GM19023 (cell line): ENCODE measurements at regions not wholly inside any gene's neighbourhood (a gene's known extent, or its start where the extent isn't known, plus 50 kb on each side); places are given as distances from the start of the nearest gene placed in this dataset.

Experiments
- ATAC-seq: cut with Tn5 transposase; IDR thresholded peaks from one replicate; pipeline ENCODE4 v1.9.1; 2021; ENCODE audit warnings: mild to moderate bottlenecking, moderate library complexity; ENCODE audit not compliant: unreplicated experiment

GRCh38 chr3:194278186-194278845 lies 72.8 kb downstream of the CPN2 start:
- no peak for ATAC-seq

- ATAC-seq, result no peak
These were observed 72.0 kb downstream of the CPN2 start for GRCh38 chr3:194279101-194279500.

DNA sequence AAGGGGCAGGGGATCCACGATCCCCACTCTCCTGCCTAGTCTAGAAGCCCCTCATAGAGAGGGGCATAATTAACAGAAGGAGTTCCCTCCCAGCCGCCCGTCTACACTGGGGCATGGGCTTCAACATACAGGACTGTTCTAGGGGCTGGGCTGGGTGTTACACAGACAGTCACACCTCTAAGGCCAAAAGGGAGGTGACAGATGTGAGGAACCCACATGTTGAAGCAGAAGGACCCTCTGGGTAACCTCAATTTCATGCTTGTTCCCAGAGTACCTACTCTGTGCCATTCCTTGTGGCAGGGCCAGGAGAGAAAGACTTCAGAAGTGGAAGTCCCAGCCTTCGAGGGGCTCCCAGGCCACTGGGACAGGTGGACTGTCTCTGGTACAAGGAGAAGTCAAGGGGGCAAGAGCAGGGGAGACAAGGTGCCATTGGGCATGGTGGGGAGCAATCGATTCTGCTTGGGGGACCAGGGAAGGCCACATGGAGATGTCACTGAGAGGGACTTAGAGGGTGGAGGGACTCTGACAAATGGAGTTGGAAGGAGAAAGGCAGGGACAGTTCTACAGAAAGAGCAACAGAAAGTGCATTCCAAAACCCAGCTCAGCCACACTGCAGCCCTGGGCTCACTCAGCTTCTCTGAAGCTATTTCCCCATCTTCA lies 71.3 kb downstream of the CPN2 start:
- no peak for ATAC-seq

DNA sequence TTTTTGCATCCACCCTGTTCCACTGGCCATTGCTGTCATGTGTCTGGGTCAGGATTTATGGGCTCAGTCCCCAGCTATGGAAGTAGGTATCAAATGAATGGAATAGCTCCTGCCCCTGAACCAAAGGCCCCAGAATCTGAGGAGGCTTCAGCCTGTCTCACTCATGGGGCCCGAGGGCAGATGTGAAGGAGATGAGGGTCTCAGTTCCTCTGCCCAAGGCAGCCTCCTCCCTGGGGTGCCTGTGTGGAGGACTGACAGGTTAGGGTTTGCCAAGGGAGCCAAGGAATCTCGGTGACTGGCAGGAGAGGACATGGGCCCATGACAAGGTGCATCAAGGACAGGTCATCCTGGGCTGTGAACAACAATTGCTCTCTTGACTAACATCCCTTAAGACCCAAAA lies 70.4 kb downstream of the CPN2 start:
- ATAC-seq, result no peak

DNA sequence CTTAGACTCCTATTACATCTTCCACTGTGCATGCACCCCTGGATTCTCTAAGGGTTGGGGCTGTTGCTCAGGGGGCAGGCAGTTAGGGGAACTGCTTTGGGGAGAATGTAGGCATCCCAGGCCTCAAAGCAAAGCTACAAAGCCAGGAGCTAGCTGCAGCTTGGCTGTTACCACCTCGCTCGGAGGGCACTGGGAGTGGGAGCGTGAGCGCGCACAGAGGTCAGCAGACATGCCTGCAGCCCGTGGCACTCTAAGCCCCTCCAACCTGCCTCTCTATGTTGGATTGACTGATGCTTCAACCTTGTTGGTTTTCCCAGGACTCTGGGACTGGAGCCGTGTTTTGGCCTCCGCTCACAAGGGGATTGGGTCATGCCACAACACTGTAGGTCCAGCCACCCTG lies 69.8 kb downstream of the CPN2 start:
- ATAC-seq, result no peak

GRCh38 chr3:194281766-194282165 lies 69.4 kb downstream of the CPN2 start:
- no peak for ATAC-seq

- ATAC-seq, result no peak
These were observed 68.5 kb downstream of the CPN2 start for GRCh38 chr3:194282436-194283122.

- ATAC-seq, result no peak
These were observed 67.7 kb downstream of the CPN2 start for GRCh38 chr3:194283221-194284006.

DNA sequence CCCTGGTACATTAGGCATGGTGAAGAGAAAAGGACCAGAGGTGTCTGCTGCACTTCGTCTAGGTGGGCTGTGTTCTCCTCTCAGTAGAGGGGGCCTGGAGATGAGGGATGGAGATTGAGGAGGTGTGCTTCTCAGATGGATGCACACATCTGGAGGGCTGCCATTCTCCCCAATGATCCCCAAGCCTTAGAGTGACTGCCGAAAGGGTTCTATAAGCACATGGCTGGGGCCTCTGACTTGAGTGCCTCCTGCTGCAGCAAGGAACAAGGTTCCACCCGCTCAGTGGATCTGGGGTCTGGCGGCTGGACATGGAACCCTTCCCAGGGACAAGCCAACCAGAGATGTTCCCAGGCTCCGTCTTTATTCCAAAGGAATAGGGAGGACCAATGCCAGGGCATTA lies 66.8 kb downstream of the CPN2 start:
- no peak for ATAC-seq

GRCh38 chr3:194285024-194285849 lies 65.9 kb downstream of the CPN2 start:
- ATAC-seq, result no peak

- ATAC-seq, result no peak
These were observed 65.3 kb downstream of the CPN2 start for GRCh38 chr3:194285850-194286197.

DNA sequence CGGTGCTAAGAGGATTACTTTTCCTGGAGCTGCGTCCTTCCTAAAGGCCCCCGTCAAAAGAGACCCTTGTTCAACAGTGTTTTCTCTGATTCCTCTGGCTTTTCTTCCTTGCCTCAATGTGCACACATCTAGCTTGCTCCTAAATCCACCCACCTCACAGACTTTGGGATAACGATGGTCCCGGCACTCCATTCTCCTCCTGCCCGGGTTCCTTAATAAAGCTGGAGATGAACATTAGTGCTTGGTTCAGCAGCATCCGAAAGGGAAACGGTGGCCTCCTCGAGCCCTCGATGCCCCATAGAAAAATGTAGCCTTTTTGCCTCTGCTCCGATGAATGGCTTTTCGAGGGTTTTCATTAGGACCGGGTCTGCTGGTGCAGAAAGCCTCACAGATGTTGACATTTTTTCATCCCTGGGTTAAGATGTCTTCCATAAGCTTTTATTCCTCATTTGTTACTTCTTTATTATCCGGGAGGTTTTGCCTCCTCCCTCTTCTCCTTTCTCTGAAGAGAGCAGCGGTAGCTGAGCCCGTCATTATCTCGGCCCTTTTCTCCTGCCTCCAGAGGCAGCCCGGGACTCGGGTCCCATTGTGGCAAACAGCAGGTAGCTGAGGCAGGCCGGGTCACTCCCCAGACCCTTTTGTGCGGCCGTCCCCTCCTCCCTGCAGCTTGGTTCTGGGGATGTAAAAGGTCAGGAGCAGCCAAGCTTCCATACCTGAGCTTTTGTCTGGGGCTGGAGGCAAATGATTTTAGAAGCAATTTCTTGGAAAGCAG lies 64.6 kb downstream of the CPN2 start:
- ATAC-seq, result no peak

- ATAC-seq, result no peak
These were observed 63.8 kb downstream of the CPN2 start for GRCh38 chr3:194287374-194287773.

- no peak for ATAC-seq
These were observed 63.0 kb downstream of the CPN2 start for GRCh38 chr3:194287977-194288706.
